Stimulated activated CD4-positive, alpha-beta T cell treated with anti-CD3 and anti-CD28 coated beads, Interleukin-2, amount 100 ng/mL, for 48 hours (primary cell): ENCODE measurements at regions not wholly inside any gene's neighbourhood (a gene's known extent, or its start where the extent isn't known, plus 50 kb on each side); places are given as distances from the start of the nearest gene placed in this dataset.

ENCODE experiments used
- DNase-seq, 2 donors: peaks; one replicate each; pipeline ENCODE4 v3.0.0-alpha.2; 2020

DNA sequence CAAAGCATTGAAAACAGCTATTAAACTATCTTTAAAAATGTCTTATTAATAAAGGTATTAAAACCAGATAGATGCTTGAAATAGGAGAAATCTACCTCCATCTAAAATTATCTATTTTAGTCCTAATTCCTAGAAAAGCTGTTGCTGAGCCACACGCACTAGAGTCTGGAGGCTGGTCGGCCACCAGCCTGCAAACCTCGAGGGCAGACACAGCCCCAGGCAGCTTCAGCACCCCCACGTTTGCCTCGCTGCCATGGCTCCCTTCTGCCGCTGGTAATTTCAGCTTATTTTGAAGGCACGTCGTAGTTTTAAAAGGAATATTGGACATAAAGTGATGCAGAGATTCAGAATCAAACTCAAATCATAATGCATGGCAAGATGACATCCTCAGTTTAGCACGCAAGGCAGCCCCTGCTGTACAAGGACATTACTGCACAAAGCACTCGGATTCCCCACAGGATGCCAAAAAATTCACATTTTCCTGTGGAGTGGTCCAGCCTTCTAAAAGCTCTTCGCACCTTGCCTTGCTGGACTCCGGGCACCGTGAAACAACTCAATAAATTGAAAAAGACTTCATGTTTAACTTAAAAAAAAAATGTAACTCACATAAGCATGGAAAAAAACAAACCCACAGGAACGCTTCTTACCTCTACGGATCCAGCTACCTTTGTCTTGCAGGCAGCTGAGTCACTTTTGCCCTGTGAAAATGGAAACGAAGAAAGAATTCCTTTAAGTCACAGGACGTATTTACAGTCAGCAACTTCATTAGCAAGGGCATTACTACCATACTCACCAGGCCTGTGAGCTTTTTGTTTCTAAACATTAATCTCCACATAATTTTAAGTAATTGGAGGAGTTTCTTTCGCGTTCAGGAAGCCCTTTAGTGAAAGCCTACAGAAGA is 143.4 kb upstream of the RPS6KA2 start:
- no peak for DNase-seq

GRCh38 chr6:166769648-166770047 is 142.6 kb upstream of the RPS6KA2 start:
- DNase-seq: no peak

GRCh38 chr6:166768761-166769160 is 141.7 kb upstream of the RPS6KA2 start:
- no peak for DNase-seq

DNA sequence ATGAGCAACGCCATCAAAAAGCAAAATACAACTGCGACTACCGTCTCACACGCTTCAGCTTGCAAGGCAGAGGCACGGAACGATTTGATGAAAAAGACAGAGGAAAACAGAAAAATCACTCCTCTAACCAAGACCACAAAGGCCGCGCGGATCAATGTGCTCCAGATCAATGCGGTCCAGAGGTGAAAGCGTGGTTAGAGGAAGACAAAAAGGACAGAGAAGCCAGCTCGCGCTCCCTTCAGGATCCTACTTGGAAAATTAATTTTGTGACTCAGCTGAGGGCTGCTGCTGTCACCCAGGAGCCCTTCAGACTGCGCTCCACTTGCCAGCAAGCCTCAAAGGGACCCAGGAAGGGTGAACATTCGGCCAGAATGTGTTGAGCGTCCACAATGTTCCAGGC is 140.2 kb upstream of the RPS6KA2 start:
- no peak for DNase-seq

- DNase-seq: no peak
These were observed 139.7 kb upstream of the RPS6KA2 start for GRCh38 chr6:166766769-166767168.

DNA sequence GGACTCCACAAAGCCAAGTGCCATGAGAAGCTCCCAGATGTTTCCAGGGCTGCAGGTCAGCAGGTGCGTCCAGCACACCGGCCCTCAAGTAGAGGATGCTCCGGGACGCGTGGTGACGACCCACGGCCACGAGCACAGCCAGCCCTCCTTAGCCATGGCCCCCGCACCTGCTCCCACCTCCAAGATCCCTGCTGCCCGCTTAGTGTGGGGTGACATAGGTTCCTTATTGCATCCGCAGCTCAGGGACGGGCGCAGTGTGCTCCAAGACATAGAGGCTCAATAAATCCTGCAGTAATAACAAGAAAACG is 138.1 kb upstream of the RPS6KA2 start:
- no peak for DNase-seq

DNA sequence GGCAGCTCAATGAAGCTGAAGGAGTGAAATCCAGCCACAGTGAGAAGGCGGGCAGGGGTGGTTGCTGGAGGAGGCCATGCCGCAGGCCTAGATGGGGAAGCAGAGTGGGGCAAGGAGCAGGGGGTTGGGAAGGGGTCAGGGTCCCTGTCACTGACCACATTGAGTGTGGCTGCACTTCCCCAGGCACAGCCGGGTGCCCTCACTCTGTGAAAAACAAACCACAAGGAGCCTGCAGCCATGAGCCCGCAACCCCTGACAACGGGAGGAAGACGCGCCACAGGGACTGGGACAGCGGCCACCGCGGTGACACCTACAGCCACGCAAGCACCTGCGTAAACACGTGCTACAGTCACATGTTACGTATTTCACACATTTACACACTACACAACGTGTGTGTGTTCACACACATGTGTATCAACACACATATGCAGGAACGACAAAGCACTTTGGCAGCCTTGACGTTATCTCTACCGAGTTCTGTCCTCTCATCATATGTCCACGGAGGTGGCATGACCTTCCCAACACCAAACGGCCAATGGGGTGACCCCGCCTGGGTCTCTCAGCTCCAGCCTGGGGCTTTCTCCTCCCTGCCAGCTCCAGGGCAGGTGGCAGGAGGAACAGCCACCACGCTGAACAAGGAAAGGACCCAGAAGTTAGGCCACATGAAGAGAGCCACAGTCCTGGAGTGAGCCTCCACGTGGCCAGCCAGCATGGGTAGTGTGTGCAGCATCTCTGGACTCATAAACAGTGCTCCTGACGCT is 137.6 kb upstream of the RPS6KA2 start:
- DNase-seq: no peak

- DNase-seq: no peak
These were observed 136.8 kb upstream of the RPS6KA2 start for GRCh38 chr6:166763606-166764472.

DNA sequence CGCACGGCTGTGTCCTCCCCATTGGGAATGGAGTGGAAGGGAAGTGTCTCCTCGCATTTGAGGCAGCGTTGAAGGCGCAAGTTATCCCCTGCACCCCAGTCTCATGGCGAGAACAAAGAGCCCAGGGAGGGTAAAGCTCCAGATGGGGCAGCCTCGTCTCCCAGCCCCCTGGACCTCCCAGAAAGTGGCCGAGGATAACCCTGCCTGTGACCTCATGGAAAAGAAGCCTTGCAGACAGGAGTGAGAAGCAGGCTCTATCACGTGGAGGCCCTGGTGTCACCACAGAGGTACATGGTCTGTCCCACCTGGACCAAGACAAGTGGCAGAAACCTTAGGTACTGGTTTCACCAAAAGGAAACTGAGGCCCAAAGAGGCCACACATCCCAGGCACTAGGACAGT is 134.8 kb upstream of the RPS6KA2 start:
- DNase-seq: no peak

DNA sequence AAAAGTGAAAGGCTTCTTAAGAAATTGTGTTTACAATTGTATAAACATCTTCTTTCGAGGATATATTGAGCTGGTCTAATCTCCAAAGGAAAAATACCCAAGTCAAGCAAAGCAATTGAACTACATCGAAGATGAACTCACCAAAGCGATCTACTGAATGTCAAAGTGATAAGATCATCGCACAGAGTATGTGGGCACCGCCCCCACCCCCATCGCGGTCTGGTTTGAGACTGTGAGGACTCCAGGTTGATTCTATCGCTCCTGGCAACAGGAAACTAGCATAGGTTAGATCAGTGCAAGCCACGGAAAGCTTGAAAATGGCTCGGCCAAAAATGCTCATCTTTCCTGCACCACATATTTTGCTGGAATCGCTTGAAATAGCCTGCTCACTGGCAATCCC is 133.2 kb upstream of the RPS6KA2 start:
- peak; percentile 35 to 60 for DNase-seq

GRCh38 chr6:166758136-166758704 is 131.2 kb upstream of the RPS6KA2 start:
- DNase-seq: no peak

DNA sequence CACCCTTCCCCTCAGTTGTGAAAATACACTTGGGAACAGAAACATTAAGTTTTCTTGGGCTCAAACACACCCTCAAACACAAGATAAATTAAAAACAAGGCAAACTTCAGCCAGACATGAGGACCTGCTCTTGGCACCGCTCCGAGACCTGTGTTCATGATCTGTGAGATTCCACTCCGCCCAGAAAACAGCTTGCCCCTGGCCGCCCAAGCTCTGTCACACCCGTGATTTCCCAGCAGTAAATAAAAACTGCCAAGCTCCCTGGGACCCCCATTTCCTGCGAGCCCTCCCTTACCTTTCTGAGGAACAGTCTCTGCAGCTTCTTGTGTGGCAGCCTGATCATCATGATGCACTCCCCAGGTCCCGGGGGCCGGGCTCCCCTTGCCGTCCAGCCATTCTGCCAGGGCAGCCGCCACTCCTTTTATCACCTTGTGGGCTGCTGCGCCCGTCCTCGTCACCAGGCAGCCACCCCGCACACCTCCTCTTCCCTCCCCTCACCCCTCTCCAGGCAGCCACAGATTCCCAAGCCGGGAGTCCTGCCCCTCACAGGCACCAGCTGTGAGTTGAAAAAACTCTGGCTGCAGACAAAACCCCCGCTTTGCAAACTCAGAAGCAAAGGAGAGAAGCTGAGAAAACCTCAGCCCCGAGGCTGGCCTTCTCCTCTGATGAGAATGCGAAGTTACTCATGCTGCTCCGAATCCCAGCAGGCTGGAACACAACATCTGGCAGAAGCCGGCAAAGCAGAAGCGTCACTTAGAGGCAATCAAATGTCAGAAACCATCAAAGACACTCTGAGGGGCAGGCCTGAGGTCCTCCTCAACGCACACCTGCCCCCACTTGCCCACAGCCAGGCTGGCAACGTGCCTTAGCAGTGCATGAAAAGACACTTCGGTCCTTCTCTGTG is 130.4 kb upstream of the RPS6KA2 start:
- no peak for DNase-seq

GRCh38 chr6:166754218-166755030 is 127.4 kb upstream of the RPS6KA2 start:
- DNase-seq: no peak

DNA sequence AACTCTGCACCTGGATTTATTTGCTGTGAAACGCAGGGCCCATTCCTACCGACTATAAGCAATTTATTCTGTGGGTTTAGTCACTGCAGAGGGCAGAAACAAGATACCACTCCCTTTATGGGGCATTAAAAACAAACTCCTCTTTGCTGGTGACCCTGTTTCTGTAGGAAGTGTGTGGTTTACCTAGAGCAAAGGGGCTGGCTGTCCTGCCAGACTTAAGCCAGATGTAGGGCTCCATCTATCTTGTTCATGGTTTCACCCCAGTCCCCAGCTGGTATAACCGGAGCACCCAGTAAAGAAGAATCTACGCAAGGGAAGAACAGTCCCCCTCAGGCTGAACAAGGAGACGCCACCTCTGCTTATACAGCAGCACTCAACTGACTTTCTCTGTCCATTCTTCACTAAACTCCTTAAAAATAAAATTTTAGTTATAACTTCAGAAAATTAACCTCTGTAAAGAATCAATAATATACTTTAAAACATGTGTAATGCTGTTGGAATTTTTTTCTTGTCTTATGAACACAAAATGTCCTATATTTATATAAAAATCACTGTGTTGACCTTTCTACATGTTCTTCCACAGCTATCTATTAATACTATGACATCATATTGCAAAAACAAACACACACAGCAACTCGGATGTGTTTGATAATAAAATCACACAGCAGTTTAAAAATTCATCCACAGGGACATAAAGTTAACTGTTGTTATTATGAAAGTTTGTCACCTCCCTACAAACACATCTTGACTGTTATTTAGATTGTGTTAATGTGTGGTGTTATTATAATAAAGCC is 126.1 kb upstream of the RPS6KA2 start:
- DNase-seq: no peak

- DNase-seq: no peak
These were observed 125.0 kb upstream of the RPS6KA2 start for GRCh38 chr6:166752097-166752496.

DNA sequence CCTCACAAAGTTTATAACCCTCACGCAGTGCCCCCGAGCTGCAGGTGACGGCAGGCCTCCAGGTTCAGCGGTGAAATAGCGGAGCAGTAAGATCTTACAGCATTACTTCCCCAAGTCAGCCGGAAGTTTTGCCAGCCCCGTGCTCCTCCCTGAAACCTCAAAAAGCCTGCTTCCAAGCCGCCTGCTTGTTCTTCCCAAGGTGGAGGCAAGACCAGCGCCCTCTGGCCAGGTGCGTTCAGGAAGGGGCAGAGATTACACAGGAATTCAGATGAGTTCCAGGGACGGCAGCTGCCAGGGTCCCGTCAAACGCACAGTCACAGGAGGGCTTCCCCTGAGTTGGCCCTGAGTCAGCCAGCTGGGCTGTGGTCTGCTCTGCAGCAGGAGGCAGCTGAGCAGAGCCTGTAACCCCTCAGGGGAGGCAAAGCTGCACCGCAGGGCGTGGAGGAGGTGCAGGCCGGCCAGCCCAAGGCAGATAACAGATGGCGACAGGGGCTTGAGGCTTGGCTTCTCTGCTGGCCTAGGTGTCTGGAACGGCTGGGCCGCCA is 124.1 kb upstream of the RPS6KA2 start:
- DNase-seq: no peak

DNA sequence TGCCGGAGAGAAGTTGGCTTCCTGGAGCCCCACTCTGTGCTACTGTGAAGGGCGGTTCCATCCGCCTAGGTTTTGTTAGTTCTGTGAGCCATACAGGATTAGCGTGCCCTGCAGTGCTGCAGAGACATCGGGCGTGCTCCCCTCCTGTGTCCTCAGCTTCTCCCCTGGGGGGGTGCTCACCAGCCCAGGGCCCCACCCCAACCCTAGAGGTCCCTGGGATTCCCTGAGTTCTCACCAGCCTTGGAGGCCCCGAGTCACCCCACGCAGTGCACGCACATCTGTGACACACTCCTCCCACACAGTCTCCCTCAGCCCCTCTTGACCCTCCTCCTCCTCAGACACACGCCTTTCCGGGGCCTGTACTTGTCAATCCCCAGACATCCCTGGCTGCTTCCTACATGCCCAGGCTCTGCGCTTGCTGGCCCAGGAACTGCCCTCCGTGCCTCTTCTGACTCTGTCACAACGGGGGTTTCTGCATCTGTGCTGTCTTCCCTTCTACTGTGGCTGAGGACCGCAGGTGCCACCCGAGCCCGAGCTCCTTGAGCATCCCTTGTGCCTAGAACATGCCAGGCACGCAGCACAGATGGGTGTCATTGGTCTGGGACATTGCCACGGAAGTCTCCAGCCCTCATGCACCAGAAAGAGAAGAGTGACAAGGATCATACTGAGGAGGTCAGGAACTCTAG is 123.2 kb upstream of the RPS6KA2 start:
- no peak for DNase-seq

DNA sequence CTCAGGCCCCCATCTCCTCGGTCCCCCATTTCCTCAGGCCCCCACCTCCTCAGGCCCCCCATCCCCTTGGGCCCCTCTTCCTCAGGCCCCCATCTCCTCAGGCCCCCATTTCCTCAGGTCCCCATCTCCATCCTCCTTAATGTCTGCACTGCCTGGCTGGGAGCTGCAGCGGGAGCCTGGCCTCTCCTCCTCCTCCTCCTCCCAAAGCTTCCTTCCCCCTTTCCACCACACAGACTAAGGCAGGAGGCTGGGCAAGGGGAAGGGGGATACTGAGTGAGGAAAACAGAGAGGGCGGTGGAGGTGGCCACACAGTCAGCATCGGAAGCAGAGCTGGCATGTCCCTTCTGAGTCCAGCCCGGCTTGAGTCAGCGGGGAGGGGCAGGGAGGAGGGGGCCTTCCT is 122.6 kb upstream of the RPS6KA2 start:
- DNase-seq: no peak
